MCF 10A (cell line): ENCODE measurements at regions not wholly inside any gene's neighbourhood (a gene's known extent, or its start where the extent isn't known, plus 50 kb on each side); places are given as distances from the start of the nearest gene placed in this dataset.

ENCODE experiments used
- BruUV-seq: library from RNA; stranded (reverse); fragments of 400-500 nt; replicated peaks from 2 replicates; lab custom pipeline; 2021; lab: Mats Ljungman, UMichigan
- CTCF ChIA-PET: fragments of 300-600 bp; sonication (Branson Sonifier 250); formaldehyde crosslinking; extraction: SDS; loops from one replicate; lab custom pipeline; 2021; ENCODE audit warnings: antibody characterized with exemption, inconsistent platforms; lab: Yijun Ruan, JAX
- POLR2A ChIA-PET: fragments of 300-600, 350-650 bp; sonication (Branson Sonifier 250); formaldehyde crosslinking; extraction: SDS; loops from one replicate; lab custom pipeline; 2020; ENCODE audit warnings: antibody characterized with exemption, inconsistent platforms; lab: Yijun Ruan, JAX
- DNase-seq: peaks from one replicate; pipeline ENCODE4 v3.0.0-alpha.2; 2018; ENCODE audit not compliant: unreplicated experiment
- H3K27ac Mint-ChIP-seq: one replicate; pipeline ENCODE4 v1.8.0; 2022; ENCODE audit warnings: mild to moderate bottlenecking, low read depth, mixed read lengths; ENCODE audit not compliant: unreplicated experiment
- H3K27me3 Mint-ChIP-seq: one replicate; pipeline ENCODE4 v1.8.0; 2022; ENCODE audit warnings: mixed read lengths; ENCODE audit not compliant: insufficient read depth, unreplicated experiment
- H3K36me3 Mint-ChIP-seq: one replicate; pipeline ENCODE4 v1.8.0; 2022; ENCODE audit warnings: mild to moderate bottlenecking, moderate library complexity, mixed read lengths; ENCODE audit not compliant: insufficient read depth, unreplicated experiment
- H3K4me1 Mint-ChIP-seq: one replicate; pipeline ENCODE4 v1.8.0; 2022; ENCODE audit warnings: mixed read lengths; ENCODE audit not compliant: insufficient read depth, unreplicated experiment
- H3K4me3 Mint-ChIP-seq: one replicate; pipeline ENCODE4 v1.8.0; 2022; ENCODE audit warnings: mild to moderate bottlenecking, moderate library complexity, mixed read lengths; ENCODE audit not compliant: unreplicated experiment
- H3K9me3 Mint-ChIP-seq: one replicate; pipeline ENCODE4 v1.8.0; 2022; ENCODE audit warnings: mixed read lengths; ENCODE audit not compliant: unreplicated experiment
- CTCF ChIP-seq: fragments of 200-600 bp; IDR thresholded peaks from one replicate; pipeline ENCODE4 v1.8.0; 2022; ENCODE audit warnings: antibody characterized with exemption, mild to moderate bottlenecking; ENCODE audit not compliant: unreplicated experiment
- intact Hi-C: fragments of 100-400 bp; cut with micrococcal nuclease; formaldehyde crosslinking; loops from 2 replicates; pipeline ENCODE4 v1.14.1; 2022

GRCh38 chr9:110101531-110102161 lies 106.3 kb downstream of the C9orf152 start:
- DNase-seq, result no peak
- BruUV-seq, result no TSS peak
- TF ChIP-seq CTCF, result no peak
- Mint-ChIP-seq H3K4me3 (no peak overlapping the region), H3K9me3 (no peaks in the 10 kb centered on the region), H3K36me3 (peaks cover 18% of the 10 kb centered on the region), H3K27me3 (no peaks in the 10 kb centered on the region), H3K4me1 (peaks cover 15% of the 10 kb centered on the region), H3K27ac (no peak overlapping the region)
- CTCF ChIA-PET, result interaction anchor here (0.6 to 1.5 kb wide), 5 partner anchors 11 to 199 kb away, joined by 3 to 4 read pairs (median 3); no protein-coding TSS in a partner anchor
- POLR2A ChIA-PET, result interaction anchor here (0.6 to 1.4 kb wide), 3 partner anchors 10 to 77 kb away, joined by 3 to 6 read pairs (median 3); no protein-coding TSS in a partner anchor
- intact Hi-C loops, result no loop called here

GRCh38 chr9:110103257-110103656 lies 104.7 kb downstream of the C9orf152 start:
- TF ChIP-seq CTCF, result no peak
- Mint-ChIP-seq H3K4me3 (no peak overlapping the region), H3K27ac (no peak overlapping the region), H3K36me3 (peaks cover 18% of the 10 kb centered on the region), H3K4me1 (peaks cover 15% of the 10 kb centered on the region), H3K9me3 (no peaks in the 10 kb centered on the region), H3K27me3 (no peaks in the 10 kb centered on the region)
- DNase-seq, result no peak
- ChIA-PET POLR2A (no interaction called here), CTCF (interaction anchor here (0.6 to 1.6 kb wide), 2 partner anchors 9 to 42 kb away, joined by 3 to 5 read pairs; no protein-coding TSS in a partner anchor)
- BruUV-seq, result no TSS peak
- intact Hi-C loops, result no loop called here

- POLR2A ChIA-PET, result interaction anchor here (1.2 to 1.5 kb wide), 3 partner anchors 9 to 75 kb away, joined by 3 to 7 read pairs (median 6); no protein-coding TSS in a partner anchor
- no peak for DNase-seq
These were observed 103.6 kb downstream of the C9orf152 start for GRCh38 chr9:110104261-110104809.

More at GRCh38 chr9:110104261-110104809, 103.6 kb downstream of the C9orf152 start:
- no peaks in the 10 kb centered on the region for H3K9me3 Mint-ChIP-seq
- CTCF ChIA-PET, result interaction anchor here (0.5 to 1.6 kb wide), 3 partner anchors 8 to 48 kb away, joined by 3 to 5 read pairs (median 3); no protein-coding TSS in a partner anchor
- intact Hi-C loops, result no loop called here
- peaks cover 5% of the 10 kb centered on the region for H3K4me1 Mint-ChIP-seq
- no peak overlapping the region for H3K27ac Mint-ChIP-seq
- H3K4me3 Mint-ChIP-seq, result no peak overlapping the region
- no TSS peak for BruUV-seq
- TF ChIP-seq CTCF, result no peak
- H3K27me3 Mint-ChIP-seq, result no peaks in the 10 kb centered on the region
- H3K36me3 Mint-ChIP-seq, result peaks cover 12% of the 10 kb centered on the region
